Lung (tissue), 11 donors: ENCODE measurements at regions not wholly inside any gene's neighbourhood (a gene's known extent, or its start where the extent isn't known, plus 50 kb on each side); places are given as distances from the start of the nearest gene placed in this dataset.
A peak's percentile ranks its signal among the peaks of the same experiment; 100 is the strongest.

Source experiments
- ATAC-seq: fragments of 200-7000 bp; cut with Tn5 transposase; one replicate; pipeline ENCODE4 v1.9.1; 2020; ENCODE audit warnings: moderate number of reproducible peaks; ENCODE audit not compliant: insufficient read depth, low FRiP score
- DNase-seq, 3 donors: peaks; one replicate each; pipeline ENCODE4 v3.0.0-alpha.2; 2013 to 2017
- H3K27ac ChIP-seq, 2 donors: one replicate each; pipeline ENCODE4 v1.5.1; 2013; ENCODE audit warnings: mild to moderate bottlenecking in 2 of 2, moderate library complexity in 2 of 2, control low read depth in 1 of 2, inconsistent platforms in 1 of 2, low read depth in 1 of 2, low read length in 1 of 2
- H3K27me3 ChIP-seq, 3 donors: one replicate each; pipeline ENCODE4 v1.5.1; 2013; ENCODE audit warnings: low read length in 2 of 3; ENCODE audit not compliant: control insufficient read depth in 3 of 3, insufficient read depth in 3 of 3
- H3K36me3 ChIP-seq, 4 donors: one replicate each; pipeline ENCODE4 v1.5.1; 2013; ENCODE audit warnings: low read length in 4 of 4, mild to moderate bottlenecking in 1 of 4, moderate library complexity in 1 of 4; ENCODE audit not compliant: control insufficient read depth in 4 of 4, insufficient read depth in 4 of 4
- H3K4me1 ChIP-seq, 5 donors: one replicate each; pipeline ENCODE4 v1.5.1; 2013; ENCODE audit warnings: low read length in 5 of 5, mild to moderate bottlenecking in 2 of 5, moderate library complexity in 1 of 5; ENCODE audit not compliant: control insufficient read depth in 5 of 5, insufficient read depth in 5 of 5
- H3K4me3 ChIP-seq: one replicate; pipeline ENCODE4 v1.5.1; 2013; ENCODE audit warnings: mild to moderate bottlenecking, control low read depth, moderate library complexity
- H3K9ac ChIP-seq, 2 donors: one replicate each; pipeline ENCODE4 v1.5.1; 2013; ENCODE audit warnings: low read length in 2 of 2, control low read depth in 1 of 2; ENCODE audit not compliant: insufficient read depth in 1 of 2
- H3K9me3 ChIP-seq, 4 donors: one replicate each; pipeline ENCODE4 v1.5.1; 2013; ENCODE audit warnings: low read length in 3 of 4, mild to moderate bottlenecking in 1 of 4, moderate library complexity in 1 of 4; ENCODE audit not compliant: control insufficient read depth in 4 of 4, insufficient read depth in 3 of 4
- WGBS, 2 donors: extraction: QIAGEN DNeasy Blood & Tissue Kit; methylation state at CpG; one replicate each; pipeline ENCODE4 v1.1.7; 2013; 5-methylcytosine and 5-hydroxymethylcytosine counted together
- TF ChIP-seq, protein P1 (sequence below): IDR thresholded peaks from 2 replicates; pipeline ENCODE4 v1.5.1; 2012; ENCODE audit warnings: mild to moderate bottlenecking; ENCODE audit errors: control extremely low read depth, extremely low read depth
- donor health status: control.
- donor health status: control.
- donor health status: Bipolar disorder and iron deficiency.
- donor health status: healthy.
- donor health status: DM: yes; HTN: yes; CAD: no.

DNA sequence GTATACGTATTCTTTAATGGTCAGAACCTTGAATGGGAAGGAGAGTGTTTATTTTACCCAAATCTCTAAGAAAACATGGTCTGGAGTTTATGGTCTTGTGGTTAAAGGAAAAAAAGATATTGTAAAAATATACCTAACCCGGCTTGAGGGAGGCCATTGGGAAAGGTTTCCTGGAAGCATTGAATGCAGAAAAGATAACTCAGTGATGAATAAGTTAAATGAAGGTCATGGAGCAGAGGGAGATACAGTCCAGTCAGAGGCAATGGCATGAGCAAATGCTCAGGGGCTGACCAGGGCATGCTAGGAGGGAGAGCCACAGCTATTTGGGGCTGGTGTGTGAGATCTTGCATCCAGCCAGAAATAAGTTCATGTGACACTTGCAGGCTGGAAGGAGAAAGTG, 430.4 kb upstream of the CDH5 start:
- 71% methylated on average over 2 of the region's 2 CpGs for WGBS, 2 donors
- H3K4me1 ChIP-seq = no peaks in the 10 kb centered on the region
- H3K27ac ChIP-seq = no peak overlapping the region
- H3K4me3 ChIP-seq = no peak overlapping the region
- H3K9me3 ChIP-seq = peaks cover 0 to 5% (median 1%) of the 10 kb centered on the region in 4 donors
- H3K36me3 ChIP-seq = no peaks in the 10 kb centered on the region
- no peak overlapping the region for H3K9ac ChIP-seq
- no peaks in the 10 kb centered on the region for H3K27me3 ChIP-seq
- TF ChIP-seq, protein P1, sequence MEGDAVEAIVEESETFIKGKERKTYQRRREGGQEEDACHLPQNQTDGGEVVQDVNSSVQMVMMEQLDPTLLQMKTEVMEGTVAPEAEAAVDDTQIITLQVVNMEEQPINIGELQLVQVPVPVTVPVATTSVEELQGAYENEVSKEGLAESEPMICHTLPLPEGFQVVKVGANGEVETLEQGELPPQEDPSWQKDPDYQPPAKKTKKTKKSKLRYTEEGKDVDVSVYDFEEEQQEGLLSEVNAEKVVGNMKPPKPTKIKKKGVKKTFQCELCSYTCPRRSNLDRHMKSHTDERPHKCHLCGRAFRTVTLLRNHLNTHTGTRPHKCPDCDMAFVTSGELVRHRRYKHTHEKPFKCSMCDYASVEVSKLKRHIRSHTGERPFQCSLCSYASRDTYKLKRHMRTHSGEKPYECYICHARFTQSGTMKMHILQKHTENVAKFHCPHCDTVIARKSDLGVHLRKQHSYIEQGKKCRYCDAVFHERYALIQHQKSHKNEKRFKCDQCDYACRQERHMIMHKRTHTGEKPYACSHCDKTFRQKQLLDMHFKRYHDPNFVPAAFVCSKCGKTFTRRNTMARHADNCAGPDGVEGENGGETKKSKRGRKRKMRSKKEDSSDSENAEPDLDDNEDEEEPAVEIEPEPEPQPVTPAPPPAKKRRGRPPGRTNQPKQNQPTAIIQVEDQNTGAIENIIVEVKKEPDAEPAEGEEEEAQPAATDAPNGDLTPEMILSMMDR = no peak
- no peak for ATAC-seq
- DNase-seq = no peak

DNA sequence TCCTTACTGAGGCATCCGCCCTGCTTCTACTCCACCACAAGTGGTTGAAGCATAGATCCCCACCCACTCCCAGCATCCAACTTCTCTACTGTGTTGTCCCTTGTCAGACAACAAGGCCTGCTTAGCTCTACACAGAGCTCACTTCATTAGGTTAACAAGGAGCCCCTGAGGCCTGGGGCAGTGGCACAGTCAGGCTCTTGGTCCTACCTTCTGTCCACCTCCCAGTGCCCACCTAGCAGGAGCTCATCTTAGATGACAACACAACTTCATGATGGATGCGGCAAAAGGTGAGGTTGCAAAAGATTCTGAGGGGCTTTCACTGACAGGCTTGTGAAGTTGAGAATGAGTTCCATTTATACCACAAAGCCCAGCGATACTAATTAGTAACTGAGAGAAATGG, 432.0 kb upstream of the CDH5 start:
- Histone ChIP-seq H3K9me3 (peaks cover 0 to 5% (median 1%) of the 10 kb centered on the region in 4 donors), H3K27ac (no peak overlapping the region), H3K27me3 (no peaks in the 10 kb centered on the region), H3K4me1 (no peaks in the 10 kb centered on the region), H3K36me3 (no peaks in the 10 kb centered on the region), H3K4me3 (no peak overlapping the region), H3K9ac (no peak overlapping the region)
- ATAC-seq (no peak), DNase-seq (no peak)
- 95 to 96% methylated on average over 3 of the region's 3 CpGs for WGBS, 2 donors
- TF ChIP-seq, protein P1 = no peak

DNA sequence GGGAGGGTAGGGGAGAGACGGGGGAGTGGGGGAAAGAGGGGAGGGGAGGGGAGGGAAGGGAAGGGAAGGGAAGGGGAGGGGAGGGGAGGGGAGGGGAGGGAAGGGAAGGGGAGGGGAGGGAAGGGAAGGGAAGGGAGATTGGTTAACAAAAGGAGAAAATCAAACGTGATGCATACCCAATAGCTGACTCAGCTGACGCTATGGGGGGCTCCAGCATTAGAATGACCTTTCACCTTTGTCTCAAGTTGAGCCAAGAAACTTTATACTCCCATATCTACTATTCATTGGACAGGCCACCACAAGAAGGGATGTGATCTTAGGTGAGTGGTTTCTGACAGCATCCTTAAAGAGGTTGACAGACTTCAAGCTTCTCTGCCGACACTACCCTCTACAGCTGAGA, 432.8 kb upstream of the CDH5 start:
- no peaks in the 10 kb centered on the region for H3K27me3 ChIP-seq
- DNase-seq (no peak), ATAC-seq (no peak)
- TF ChIP-seq, protein P1 = no peak
- peaks cover 0 to 5% (median 1%) of the 10 kb centered on the region in 4 donors for H3K9me3 ChIP-seq
- WGBS, 2 donors = 82 to 86% methylated on average over 3 of the region's 4 CpGs
- H3K27ac ChIP-seq = no peak overlapping the region
- no peak overlapping the region for H3K4me3 ChIP-seq
- H3K36me3 ChIP-seq = no peaks in the 10 kb centered on the region
- H3K4me1 ChIP-seq = no peaks in the 10 kb centered on the region
- H3K9ac ChIP-seq = no peak overlapping the region

DNA sequence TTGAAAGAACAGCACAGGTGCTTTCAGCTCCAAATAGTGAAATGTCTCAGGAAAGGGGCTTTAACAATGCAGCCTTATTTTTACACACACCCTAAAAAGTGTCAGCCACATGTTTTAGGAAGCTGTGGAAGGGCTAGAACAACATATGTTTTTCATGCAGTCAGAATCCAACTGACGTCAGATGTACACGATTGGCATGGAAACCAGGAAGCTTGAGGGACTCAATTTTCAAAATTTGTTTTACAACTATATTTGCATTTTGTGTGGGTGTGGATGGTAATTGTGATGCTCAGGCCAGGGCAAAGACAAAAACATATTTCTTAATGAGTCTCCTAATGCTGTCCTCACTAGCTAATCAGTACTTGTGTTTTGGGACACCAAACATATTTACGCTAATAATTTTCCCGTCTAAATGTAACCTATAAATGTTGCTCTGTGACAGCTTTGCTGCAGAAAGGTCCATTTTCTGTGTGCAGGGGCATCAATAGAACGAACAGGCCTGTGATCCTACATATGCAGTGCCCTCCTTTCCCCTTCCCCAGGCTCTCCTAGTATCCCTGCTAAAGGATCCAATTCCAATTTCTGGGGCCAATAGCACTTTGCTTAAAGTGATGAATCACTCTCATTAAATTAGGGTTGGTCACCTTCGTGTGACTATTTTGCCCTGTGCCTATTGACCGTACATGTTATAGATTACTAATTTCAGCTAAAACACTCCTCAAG, 434.0 kb upstream of the CDH5 start:
- Histone ChIP-seq H3K27me3 (no peaks in the 10 kb centered on the region), H3K4me3 (no peak overlapping the region), H3K4me1 (no peaks in the 10 kb centered on the region), H3K9me3 (peaks cover 0 to 5% (median 1%) of the 10 kb centered on the region in 4 donors), H3K36me3 (no peaks in the 10 kb centered on the region), H3K27ac (no peak overlapping the region), H3K9ac (no peak overlapping the region)
- WGBS, 2 donors = 72 to 75% methylated on average over 7 of the region's 7 CpGs
- DNase-seq (peak in 1 of 3 donors; percentile 35), ATAC-seq (no peak)
- TF ChIP-seq, protein P1 = no peak
